ENCODE measurements at regions not wholly inside any gene's neighbourhood (a gene's known extent, or its start where the extent isn't known, plus 50 kb on each side); places are given as distances from the start of the nearest gene placed in this dataset.

DNA sequence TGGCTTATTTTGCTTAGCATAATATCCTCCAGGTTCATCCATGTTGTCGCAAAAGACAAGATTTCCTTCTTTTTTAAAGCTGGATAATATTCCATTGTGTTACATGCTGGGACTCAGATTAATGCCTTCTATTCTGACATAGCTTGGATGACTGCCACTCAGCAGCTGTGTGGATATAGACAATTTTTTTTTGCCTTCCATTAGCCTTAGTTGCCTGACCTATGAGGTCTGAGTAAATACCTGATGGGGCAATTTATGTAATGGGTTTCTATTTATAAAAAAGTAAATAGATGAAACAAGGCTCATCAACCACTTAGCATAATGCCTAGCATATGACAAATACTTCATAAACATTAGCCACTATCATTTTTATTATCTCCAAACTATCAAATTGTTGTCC, 515.4 kb downstream of the ZNF674 start:
- intact Hi-C loops (cut with DNase I) = no loop called here
- TF ChIP-seq CTCF (IDR thresholded peaks at IDR 0.05) (no peak), POLR2A (IDR thresholded peaks at IDR 0.05) (no peak)
- Histone ChIP-seq H3K9me3 (no peaks in the 10 kb centered on the region), H3K27ac (no peak overlapping the region), H3K27me3 (no peaks in the 10 kb centered on the region), H3K4me1 (no peaks in the 10 kb centered on the region), H3K36me3 (no peaks in the 10 kb centered on the region), H3K4me3 (replicated peaks in 1 of 3) (no peak overlapping the region)
- DNase-seq = no peak
- 90 to 100% methylated on average over 1 of the region's 1 CpG for WGBS, 2 donors

DNA sequence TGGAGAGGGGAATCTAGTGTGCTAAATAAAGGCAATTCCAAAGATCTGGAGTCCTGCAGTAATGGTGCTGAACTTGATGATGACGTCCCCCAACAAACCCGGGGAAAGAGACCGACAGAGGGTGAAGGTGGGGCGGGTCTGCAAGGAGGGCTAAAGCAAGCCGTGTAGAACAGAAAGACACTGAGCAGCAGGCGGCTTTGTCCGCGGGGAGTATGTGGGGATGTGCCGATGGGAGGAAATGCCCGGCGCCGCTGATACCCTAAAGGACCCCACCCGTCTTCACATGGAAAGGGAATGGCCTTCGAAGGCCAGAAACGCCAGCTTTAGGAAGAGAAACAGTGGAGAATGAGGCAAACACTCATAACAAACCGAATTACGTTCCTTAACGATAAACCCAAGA, 528.9 kb downstream of the ZNF674 start:
- H3K36me3 ChIP-seq = no peaks in the 10 kb centered on the region
- TF ChIP-seq CTCF (IDR thresholded peaks at IDR 0.05) (no peak), POLR2A (IDR thresholded peaks at IDR 0.05) (no peak)
- no peak for DNase-seq
- no peak overlapping the region for H3K27ac ChIP-seq
- H3K4me1 ChIP-seq = no peaks in the 10 kb centered on the region
- intact Hi-C loops (cut with DNase I) = no loop called here
- no peak overlapping the region for H3K4me3 ChIP-seq (replicated peaks in 1 of 3)
- H3K9me3 ChIP-seq = no peaks in the 10 kb centered on the region
- no peaks in the 10 kb centered on the region for H3K27me3 ChIP-seq
- 88 to 92% methylated on average over 18 of the region's 18 CpGs for WGBS, 2 donors

GRCh38 chrX:46015653-46016052, 529.6 kb downstream of the ZNF674 start:
- Histone ChIP-seq H3K4me1 (no peaks in the 10 kb centered on the region), H3K27ac (no peak overlapping the region), H3K27me3 (no peaks in the 10 kb centered on the region), H3K4me3 (replicated peaks in 1 of 3) (no peak overlapping the region), H3K9me3 (no peaks in the 10 kb centered on the region), H3K36me3 (no peaks in the 10 kb centered on the region)
- no peak for TF ChIP-seq CTCF (IDR thresholded peaks at IDR 0.05)
- TF ChIP-seq POLR2A (IDR thresholded peaks at IDR 0.05) = no peak
- no peak for DNase-seq
- intact Hi-C loops (cut with DNase I) = no loop called here
- WGBS, 2 donors = 88 to 90% methylated on average over 2 of the region's 2 CpGs

DNA sequence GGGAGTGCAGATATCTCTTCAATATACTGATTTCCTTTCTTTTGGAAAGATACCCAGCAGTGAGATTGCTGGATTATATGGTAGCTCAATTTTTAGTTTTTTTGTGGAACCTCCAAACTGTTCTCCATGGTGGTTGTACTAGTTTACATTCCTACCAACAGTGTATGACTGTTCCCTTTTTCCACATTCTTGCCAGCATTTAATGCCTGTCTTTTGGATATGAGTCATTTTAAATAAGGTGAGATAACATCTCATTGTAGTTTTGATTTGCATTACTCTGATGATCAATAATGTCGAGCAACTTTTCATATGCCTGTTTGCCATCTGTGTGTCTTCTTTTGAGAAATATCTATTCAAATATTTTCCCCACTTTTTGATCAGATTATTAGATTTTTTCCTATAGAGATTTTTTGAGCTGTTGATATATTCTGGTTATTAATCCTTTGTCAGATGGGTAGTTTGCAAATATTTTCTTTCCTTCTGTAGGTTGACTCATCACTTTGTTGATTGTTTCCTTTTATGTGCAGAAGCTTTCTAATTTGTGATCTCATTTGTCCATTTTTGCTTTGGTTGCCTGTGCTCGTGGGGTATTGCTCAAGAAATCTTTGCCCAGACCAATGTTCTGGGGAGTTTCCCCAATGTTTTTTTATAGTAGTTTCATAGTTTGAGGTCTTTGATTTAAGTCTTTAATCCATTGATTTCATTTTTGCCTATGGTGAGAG, 552.7 kb downstream of the ZNF674 start:
- Histone ChIP-seq H3K27ac (no peak overlapping the region), H3K27me3 (no peaks in the 10 kb centered on the region), H3K36me3 (no peaks in the 10 kb centered on the region), H3K4me3 (replicated peaks in 1 of 3) (no peak overlapping the region), H3K9me3 (no peaks in the 10 kb centered on the region), H3K4me1 (no peaks in the 10 kb centered on the region)
- intact Hi-C loops (cut with DNase I) = no loop called here
- no peak for DNase-seq
- WGBS, 2 donors = 48 to 95% methylated on average over 2 of the region's 2 CpGs
- TF ChIP-seq POLR2A (IDR thresholded peaks at IDR 0.05) = no peak
- no peak for TF ChIP-seq CTCF (IDR thresholded peaks at IDR 0.05)

GRCh38 chrX:45986971-45987370, 558.2 kb downstream of the ZNF674 start:
- Histone ChIP-seq H3K36me3 (no peaks in the 10 kb centered on the region), H3K4me3 (replicated peaks in 1 of 3) (no peak overlapping the region), H3K27ac (no peak overlapping the region), H3K27me3 (no peaks in the 10 kb centered on the region), H3K4me1 (no peaks in the 10 kb centered on the region), H3K9me3 (no peaks in the 10 kb centered on the region)
- intact Hi-C loops (cut with DNase I) = no loop called here
- WGBS, 2 donors = 89 to 100% methylated on average over 2 of the region's 2 CpGs
- TF ChIP-seq POLR2A (IDR thresholded peaks at IDR 0.05) (no peak), CTCF (IDR thresholded peaks at IDR 0.05) (no peak)
- DNase-seq = no peak

Data from thyroid gland (tissue), 4 donors.